Epithelial cell of proximal tubule (primary cell): ENCODE measurements at regions not wholly inside any gene's neighbourhood (a gene's known extent, or its start where the extent isn't known, plus 50 kb on each side); places are given as distances from the start of the nearest gene placed in this dataset.

ENCODE experiments used
- DNase-seq: peaks from one replicate; pipeline ENCODE4 v3.0.0-alpha.2; 2011; ENCODE audit warnings: low read depth
- H3K4me3 ChIP-seq: 2 replicates; pipeline ENCODE4 v1.5.1; 2011; ENCODE audit warnings: low read depth, mild to moderate bottlenecking, low read length
- CTCF ChIP-seq: conservative IDR thresholded peaks from 2 replicates; pipeline ENCODE4 v1.5.1; 2012; ENCODE audit warnings: low read depth, mild to moderate bottlenecking, low read length

- DNase-seq, result no peak
Measured at GRCh38 chr7:26609532-26609931, 254.9 kb downstream of the SKAP2 start.

GRCh38 chr7:26612742-26613141 lies 251.6 kb downstream of the SKAP2 start:
- TF ChIP-seq CTCF, result no peak
- no peak for DNase-seq
- no peak overlapping the region for H3K4me3 ChIP-seq

More at GRCh38 chr7:26609532-26609931, 254.9 kb downstream of the SKAP2 start:
- H3K4me3 ChIP-seq, result no peak overlapping the region
- TF ChIP-seq CTCF, result no peak

- no peak for DNase-seq
- TF ChIP-seq CTCF, result no peak
- H3K4me3 ChIP-seq, result no peak overlapping the region
Measured at GRCh38 chr7:26614503-26614902, 249.9 kb downstream of the SKAP2 start.

GRCh38 chr7:26616235-26616634 lies 248.2 kb downstream of the SKAP2 start:
- no peak for DNase-seq
- no peak for TF ChIP-seq CTCF

GRCh38 chr7:26617066-26617465 lies 247.3 kb downstream of the SKAP2 start:
- no peak for TF ChIP-seq CTCF
- DNase-seq, result no peak

More at GRCh38 chr7:26616235-26616634, 248.2 kb downstream of the SKAP2 start:
- H3K4me3 ChIP-seq, result no peak overlapping the region

More at GRCh38 chr7:26617066-26617465, 247.3 kb downstream of the SKAP2 start:
- H3K4me3 ChIP-seq, result no peak overlapping the region
